GM19043 (cell line): ENCODE measurements at regions not wholly inside any gene's neighbourhood (a gene's known extent, or its start where the extent isn't known, plus 50 kb on each side); places are given as distances from the start of the nearest gene placed in this dataset.

Experiments used
- ATAC-seq: cut with Tn5 transposase; IDR thresholded peaks from one replicate; pipeline ENCODE4 v1.9.1; 2021; ENCODE audit warnings: low read depth; ENCODE audit not compliant: unreplicated experiment

DNA sequence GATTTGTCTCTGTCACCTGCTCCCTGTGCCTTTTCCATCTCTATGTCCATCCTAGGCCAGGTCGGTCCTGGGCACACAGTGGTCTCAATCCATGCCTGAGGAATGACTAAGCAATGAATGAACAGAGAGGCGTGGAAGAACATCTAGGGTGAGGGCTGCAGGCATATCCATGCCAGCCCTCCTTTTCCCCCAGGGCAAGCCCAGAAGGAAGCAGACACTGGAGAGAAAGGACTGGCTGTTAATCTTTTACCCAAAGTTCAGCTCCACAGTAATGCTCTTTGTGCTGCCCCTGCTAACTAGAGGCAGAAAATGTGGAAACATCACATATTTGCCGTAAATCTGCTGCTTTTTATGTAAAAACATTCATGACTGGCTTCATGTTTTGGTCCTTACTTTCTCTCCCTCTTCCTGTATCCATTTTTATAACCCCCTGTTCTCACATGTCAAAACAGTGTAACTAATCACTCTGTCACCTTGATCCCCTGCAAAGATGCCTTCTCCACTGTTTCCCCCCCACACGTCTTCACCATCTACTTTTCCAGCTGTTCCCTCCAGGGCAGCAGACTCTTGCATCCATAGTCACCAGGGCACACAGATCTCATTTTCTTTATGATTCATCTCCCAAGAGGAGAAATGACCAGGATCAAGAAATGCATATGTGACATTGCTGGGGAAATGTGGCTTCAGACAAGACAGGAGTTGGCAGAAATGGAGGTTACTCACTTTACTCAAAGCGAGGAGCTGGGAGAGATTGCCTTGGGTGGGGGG, 166.4 kb upstream of the PROX1 start:
- ATAC-seq = no peak

GRCh38 chr1:213821943-213822334, 165.8 kb upstream of the PROX1 start:
- no peak for ATAC-seq

GRCh38 chr1:213826891-213827290, 160.9 kb upstream of the PROX1 start:
- ATAC-seq = no peak

DNA sequence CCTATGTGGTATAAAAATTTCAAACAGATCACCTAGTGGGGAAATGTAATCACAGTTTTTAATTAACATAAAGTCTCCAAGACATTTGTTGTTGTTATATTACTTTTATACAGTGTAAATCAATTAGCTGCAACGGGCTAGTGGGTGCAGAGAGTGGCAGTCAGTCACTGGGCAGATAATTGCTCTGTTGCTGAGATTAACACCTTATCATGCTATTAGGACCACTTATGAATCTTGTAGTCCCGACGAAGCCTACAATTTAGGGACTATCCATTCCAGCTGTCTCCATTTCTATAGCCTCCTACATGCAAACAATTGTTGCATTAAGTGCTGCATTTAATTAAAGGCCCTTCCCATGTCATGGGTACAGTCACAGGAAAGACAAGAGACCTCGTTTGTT, 158.9 kb upstream of the PROX1 start:
- no peak for ATAC-seq

DNA sequence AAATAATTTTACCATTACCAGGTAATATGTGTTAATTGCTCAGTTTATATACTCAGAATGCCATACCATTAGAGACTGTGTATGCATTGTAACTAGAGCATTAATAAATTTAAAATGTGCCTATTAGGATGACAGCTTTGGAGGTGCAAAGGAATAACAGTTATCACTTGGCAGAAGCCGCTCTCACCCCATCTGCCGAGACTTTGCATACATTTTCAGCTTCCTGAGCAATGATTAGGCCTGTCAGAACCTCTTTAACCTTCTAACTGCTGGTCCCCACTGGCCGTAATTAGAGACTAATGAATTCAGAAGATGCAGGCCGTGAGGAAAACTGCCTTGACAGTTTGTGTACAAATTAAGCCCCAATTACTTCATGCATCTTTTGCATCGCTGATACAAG, 158.0 kb upstream of the PROX1 start:
- no peak for ATAC-seq

- ATAC-seq = no peak
Measured at GRCh38 chr1:213830371-213830770, 157.4 kb upstream of the PROX1 start.

DNA sequence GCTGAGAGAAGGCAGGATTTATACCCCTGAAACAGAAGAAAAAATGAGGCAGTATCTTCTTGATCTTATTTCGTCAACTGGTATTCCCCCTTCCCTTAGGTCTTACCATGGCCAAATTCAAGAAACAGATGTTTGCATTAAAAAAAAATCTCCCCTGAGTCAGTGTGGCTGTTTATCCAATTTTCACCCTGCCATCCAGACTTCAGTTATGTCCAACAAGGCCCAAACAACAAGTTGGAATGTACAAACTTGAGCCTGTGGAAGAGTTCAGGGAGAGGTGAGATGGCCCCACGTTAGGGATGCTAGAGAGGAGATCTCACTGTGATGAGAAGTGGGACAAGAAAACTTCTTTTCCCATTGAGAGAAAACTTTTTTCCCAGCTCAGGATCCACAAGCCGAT, 147.2 kb upstream of the PROX1 start:
- no peak for ATAC-seq

GRCh38 chr1:213844632-213845031, 143.1 kb upstream of the PROX1 start:
- ATAC-seq = no peak

- ATAC-seq = no peak
Measured at GRCh38 chr1:213852107-213852506, 135.7 kb upstream of the PROX1 start.

DNA sequence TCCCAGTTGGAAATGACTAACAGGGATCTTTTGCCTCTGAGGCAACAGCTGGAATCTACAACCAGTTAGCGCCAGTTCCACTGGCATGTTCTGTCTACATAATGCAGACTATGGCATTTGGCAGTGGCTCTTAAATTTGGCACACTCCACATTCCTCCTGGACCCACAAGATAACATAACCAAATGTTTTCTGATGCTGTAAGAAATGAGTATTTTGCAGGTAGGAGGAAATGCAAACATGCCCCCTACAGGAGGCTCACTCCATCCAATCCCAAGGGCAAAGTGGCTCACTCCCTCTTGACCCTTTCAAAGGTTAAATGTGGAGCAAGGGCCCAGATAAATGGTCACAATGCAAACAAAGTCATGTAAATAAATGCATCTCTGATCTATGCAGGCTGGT, 129.2 kb upstream of the PROX1 start:
- ATAC-seq = no peak

DNA sequence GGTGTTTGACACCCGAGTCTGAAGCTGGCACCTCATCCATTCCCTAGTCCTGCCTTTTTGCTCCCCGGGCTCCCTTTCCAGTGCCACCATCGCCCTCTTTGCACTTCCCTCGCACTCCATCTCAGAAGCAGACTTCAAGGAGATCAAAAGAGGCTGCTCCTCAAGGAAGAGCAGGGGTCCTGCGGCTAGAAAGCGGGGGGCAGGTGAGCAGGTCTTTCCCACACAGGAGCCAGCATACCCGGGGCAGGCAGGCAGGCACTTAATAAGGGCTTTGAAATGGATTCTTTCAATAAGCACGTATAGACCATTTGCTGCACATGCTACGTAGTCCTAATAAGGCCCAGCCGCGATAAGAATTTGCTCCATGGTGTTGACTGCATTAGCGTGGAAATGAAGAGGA, 125.9 kb upstream of the PROX1 start:
- ATAC-seq = no peak

DNA sequence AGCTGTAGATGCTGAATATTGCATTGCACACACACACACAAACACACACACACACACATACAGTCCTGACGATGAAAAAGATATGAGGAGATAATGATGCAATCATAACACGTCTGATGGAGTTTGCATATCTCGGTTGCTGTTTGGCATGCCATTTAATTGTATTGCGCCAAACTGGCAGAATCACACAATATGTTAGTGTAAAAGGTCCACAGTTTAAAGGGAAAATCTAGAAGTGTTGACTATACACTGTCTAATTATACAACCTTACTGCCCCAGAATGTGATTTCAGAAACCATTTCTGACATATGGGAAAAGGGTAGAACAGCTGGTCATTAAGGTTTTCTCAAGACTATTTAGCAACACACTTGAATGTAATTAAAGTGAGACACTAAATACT, 123.7 kb upstream of the PROX1 start:
- ATAC-seq = no peak

GRCh38 chr1:213868482-213868881, 119.3 kb upstream of the PROX1 start:
- ATAC-seq = no peak

DNA sequence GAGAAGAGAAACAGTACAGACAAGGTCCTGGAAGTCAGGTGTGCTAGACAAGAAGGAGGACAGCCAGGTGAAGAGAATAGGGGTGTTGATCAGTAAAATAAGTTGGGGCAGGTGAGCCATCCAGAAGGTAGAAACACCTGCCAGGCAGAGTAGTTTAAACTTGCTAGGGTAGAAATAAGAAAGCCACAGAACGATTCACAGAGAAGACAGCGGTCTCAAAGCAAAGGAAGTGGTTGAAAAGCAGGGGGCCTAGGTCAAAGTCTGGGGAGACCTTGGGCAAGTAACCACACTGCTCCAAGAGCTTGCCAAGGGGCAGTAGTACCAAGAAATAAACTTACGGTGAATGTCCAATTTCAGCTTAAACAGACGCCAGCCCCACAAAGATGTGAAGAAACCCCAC, 116.6 kb upstream of the PROX1 start:
- no peak for ATAC-seq

GRCh38 chr1:213874789-213875188, 113.0 kb upstream of the PROX1 start:
- no peak for ATAC-seq

- no peak for ATAC-seq
Measured at GRCh38 chr1:213876531-213876930, 111.2 kb upstream of the PROX1 start.

GRCh38 chr1:213883618-213884017, 104.2 kb upstream of the PROX1 start:
- no peak for ATAC-seq

DNA sequence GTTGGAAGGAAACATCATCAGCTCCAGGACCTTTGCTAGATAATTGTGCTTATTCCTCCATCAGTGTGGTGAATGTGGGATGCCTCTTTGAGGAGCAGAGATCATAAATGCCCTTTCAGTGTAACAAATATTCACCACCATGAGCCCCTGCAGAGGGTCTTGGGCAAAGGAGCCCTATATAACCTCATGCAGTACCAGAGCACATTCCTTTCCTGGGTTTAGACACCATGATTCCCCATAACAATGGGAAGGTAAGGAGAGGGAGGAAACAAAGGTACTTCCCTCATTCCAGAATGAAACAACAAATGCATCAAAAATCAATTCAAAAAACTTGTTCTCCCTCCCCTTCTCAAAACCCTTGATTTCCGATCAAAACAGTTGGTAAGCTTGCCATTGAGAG, 103.4 kb upstream of the PROX1 start:
- no peak for ATAC-seq

GRCh38 chr1:213884942-213885341, 102.8 kb upstream of the PROX1 start:
- ATAC-seq = no peak

- no peak for ATAC-seq
Measured at GRCh38 chr1:213887842-213888241, 99.9 kb upstream of the PROX1 start.

DNA sequence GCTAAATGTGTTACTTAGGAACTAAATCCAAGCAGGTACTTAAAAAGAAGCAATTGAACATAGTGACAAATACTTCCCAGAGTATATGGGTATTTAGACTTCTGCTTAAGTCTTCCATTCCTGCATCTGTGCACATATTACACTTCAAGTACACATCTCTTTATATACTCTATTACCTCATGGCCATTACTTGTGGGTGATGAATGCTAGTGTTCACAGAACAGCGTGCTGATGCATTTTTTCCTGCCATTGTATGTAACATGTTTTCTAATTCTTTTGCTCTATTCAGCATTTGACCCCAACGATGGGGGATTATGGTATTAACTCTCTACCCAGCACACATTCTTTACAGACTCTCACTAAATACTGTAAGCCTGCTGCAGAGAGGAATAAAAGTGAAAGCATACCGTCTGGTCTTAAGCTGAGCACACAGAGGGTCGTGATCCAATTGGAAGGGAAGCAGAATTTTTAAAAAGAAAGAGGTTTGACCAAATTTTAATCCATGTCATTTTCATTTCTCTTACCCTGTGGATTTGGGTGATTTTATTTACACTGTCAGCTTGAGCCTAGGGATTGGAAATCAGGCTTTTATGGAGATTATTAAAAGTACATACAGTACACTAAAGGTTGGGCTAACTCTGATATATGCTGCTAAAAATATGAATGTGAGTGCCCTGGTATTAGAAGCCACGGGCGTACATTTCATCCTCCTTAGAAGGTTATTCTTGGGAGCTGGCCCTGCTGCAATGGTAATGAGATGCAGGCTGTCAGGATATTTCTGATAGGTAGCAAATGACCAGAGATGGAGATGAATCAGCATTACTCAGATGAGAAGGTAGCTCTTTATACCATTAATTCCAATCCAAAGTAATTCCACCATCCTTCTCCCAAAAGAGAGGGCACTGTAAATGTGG, 95.5 kb upstream of the PROX1 start:
- no peak for ATAC-seq

DNA sequence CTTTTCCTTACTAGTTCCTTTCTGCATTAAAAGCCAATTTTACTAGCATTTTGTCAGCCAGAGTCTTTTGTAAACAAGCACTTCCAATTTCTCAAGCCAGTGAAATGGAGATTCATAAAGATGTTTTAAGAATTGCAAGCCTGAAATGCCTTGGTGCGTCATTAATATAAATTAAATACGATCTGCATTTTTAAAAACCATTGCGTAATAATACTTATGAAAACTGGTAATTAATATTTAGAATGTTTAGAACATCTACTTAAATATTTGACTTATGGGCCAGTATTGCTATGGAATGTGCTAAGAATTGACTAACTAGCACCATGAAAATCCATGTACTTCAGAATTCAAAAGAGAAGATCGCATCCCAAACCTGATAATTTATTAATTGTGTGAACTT, 89.1 kb upstream of the PROX1 start:
- ATAC-seq = no peak
